ENCODE measurements at regions not wholly inside any gene's neighbourhood (a gene's known extent, or its start where the extent isn't known, plus 50 kb on each side); places are given as distances from the start of the nearest gene placed in this dataset.

DNA sequence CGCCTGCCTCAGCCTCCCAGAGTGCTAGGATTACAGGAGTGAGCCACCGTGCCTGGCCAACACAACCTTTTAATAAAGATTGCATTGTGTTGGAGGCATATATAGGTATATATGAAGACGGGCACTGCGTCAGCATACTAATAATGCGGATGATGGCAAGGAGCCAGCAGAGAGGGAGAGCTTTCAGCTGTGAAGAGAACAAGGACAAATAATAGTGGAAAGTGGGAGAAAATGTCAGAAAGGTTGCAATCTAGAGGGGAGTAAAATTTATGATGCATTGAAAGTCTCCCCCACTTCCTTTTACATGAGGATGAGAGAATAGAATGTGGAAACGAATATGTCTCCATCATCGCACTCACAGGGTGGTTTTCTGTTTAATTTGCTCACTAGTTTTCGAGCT is 170.5 kb upstream of the TBL1XR1 start:
- DNase-seq, result no peak
- H3K27me3 ChIP-seq (ENCODE audit: control insufficient read depth in 3 of 3, insufficient read depth in 3 of 3, low read length in 3 of 3), result no peaks in the 10 kb centered on the region
- 90 to 93% (median 92%) methylated on average over 8 of the region's 8 CpGs for WGBS, 3 donors

DNA sequence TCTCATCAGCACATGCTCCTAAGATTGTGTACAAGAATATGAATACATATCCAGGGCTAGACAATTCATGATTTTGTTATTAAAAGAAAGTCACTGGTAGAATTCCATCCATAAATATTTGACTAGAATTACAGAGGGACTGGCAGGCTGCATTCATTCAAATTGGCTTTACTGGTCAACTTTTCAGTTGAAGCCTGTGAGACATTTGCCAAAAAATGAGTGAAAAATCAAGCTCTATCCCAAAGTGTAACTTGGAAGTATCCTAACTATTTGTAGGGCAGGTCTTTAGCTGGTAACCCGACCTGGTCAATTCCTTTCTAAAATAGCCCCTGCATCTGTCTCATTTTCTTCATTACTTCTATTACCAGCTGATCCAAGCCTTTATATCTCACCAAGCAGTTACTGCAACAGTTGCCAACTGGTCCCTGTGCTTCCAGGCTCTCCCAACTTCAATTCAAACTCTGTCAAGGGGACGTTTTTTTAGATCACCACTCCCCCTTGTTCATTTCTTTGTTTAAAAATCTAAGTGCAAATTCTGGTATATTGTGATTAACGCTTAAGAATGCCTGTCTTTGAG is 173.1 kb upstream of the TBL1XR1 start:
- DNase-seq (no peak), FAIRE-seq (no peak)
- 79 to 80% (median 80%) methylated on average over 3 of the region's 3 CpGs for WGBS, 3 donors
- Histone ChIP-seq H3K36me3 (ENCODE audit: control insufficient read depth in 3 of 3, insufficient read depth in 2 of 3, low read depth in 1 of 3, low read length in 3 of 3) (no peaks in the 10 kb centered on the region), H3K27ac (ENCODE audit: low read depth in 1 of 3, low read length in 2 of 3) (no peak overlapping the region), H3K27me3 (ENCODE audit: control insufficient read depth in 3 of 3, insufficient read depth in 3 of 3, low read length in 3 of 3) (no peaks in the 10 kb centered on the region), H3K4me3 (ENCODE audit: low read depth in 1 of 3, low read length in 3 of 3) (no peak overlapping the region), H3K4me1 (ENCODE audit: control insufficient read depth in 3 of 3, insufficient read depth in 2 of 3, low read depth in 1 of 3, low read length in 2 of 3) (no peaks in the 10 kb centered on the region), H3K9me3 (ENCODE audit: control insufficient read depth in 2 of 2, insufficient read depth in 1 of 2, low read depth in 1 of 2, low read length in 1 of 2) (no peaks in the 10 kb centered on the region)

More for the DNA sequence above, 170.5 kb upstream of the TBL1XR1 start:
- FAIRE-seq, result no peak
- Histone ChIP-seq H3K4me1 (ENCODE audit: control insufficient read depth in 3 of 3, insufficient read depth in 2 of 3, low read depth in 1 of 3, low read length in 2 of 3) (peaks cover 0 to 2% (median 2%) of the 10 kb centered on the region in 3 donors), H3K9me3 (ENCODE audit: control insufficient read depth in 2 of 2, insufficient read depth in 1 of 2, low read depth in 1 of 2, low read length in 1 of 2) (no peaks in the 10 kb centered on the region), H3K36me3 (ENCODE audit: control insufficient read depth in 3 of 3, insufficient read depth in 2 of 3, low read depth in 1 of 3, low read length in 3 of 3) (no peaks in the 10 kb centered on the region), H3K27ac (ENCODE audit: low read depth in 1 of 3, low read length in 2 of 3) (no peak overlapping the region), H3K4me3 (ENCODE audit: low read depth in 1 of 3, low read length in 3 of 3) (no peak overlapping the region)

DNA sequence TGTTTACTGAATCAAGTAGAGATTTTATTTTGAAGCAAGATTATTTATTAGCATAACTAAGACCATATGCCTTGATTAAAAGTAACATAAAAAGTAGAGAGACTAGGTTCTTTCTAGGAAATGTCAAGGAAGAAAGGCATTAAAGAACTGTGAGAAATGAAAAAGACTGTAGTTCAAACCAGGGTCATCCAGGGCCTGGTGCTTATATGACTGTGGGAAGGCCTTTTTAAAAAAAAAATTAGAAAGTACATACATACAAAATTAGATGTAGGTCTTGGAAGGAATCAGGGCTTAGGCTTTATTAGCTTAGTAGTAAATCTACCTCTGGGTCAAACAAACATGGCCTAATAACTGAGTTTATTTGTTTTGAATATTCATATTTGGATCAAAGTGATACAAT is 173.9 kb upstream of the TBL1XR1 start:
- Histone ChIP-seq H3K9me3 (ENCODE audit: control insufficient read depth in 2 of 2, insufficient read depth in 1 of 2, low read depth in 1 of 2, low read length in 1 of 2) (no peaks in the 10 kb centered on the region), H3K4me1 (ENCODE audit: control insufficient read depth in 3 of 3, insufficient read depth in 2 of 3, low read depth in 1 of 3, low read length in 2 of 3) (no peaks in the 10 kb centered on the region), H3K27me3 (ENCODE audit: control insufficient read depth in 3 of 3, insufficient read depth in 3 of 3, low read length in 3 of 3) (no peaks in the 10 kb centered on the region), H3K4me3 (ENCODE audit: low read depth in 1 of 3, low read length in 3 of 3) (no peak overlapping the region), H3K27ac (ENCODE audit: low read depth in 1 of 3, low read length in 2 of 3) (no peak overlapping the region), H3K36me3 (ENCODE audit: control insufficient read depth in 3 of 3, insufficient read depth in 2 of 3, low read depth in 1 of 3, low read length in 3 of 3) (no peaks in the 10 kb centered on the region)
- FAIRE-seq (no peak), DNase-seq (no peak)

DNA sequence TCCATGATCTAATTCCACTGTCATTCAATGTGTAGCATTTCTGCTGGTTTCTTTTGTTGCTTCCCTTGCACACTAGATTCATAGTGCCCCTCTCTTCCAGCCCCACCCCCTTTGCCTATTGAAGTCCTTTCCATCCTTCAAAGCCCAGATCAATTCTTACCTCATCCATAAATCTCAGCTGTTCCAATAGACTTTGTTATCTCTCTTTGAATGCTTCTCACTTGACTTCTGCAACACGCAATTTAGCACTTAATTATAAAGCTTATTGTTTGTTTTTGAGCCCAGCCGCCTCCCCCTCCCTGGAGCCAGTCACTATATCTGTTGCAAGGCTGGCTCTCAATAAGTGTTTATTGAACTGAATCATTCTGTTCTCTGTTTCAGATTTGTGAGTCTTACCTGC is 174.6 kb upstream of the TBL1XR1 start:
- DNase-seq, result no peak
- Histone ChIP-seq H3K4me1 (ENCODE audit: control insufficient read depth in 3 of 3, insufficient read depth in 2 of 3, low read depth in 1 of 3, low read length in 2 of 3) (no peaks in the 10 kb centered on the region), H3K27ac (ENCODE audit: low read depth in 1 of 3, low read length in 2 of 3) (no peak overlapping the region), H3K27me3 (ENCODE audit: control insufficient read depth in 3 of 3, insufficient read depth in 3 of 3, low read length in 3 of 3) (no peaks in the 10 kb centered on the region), H3K4me3 (ENCODE audit: low read depth in 1 of 3, low read length in 3 of 3) (no peak overlapping the region), H3K9me3 (ENCODE audit: control insufficient read depth in 2 of 2, insufficient read depth in 1 of 2, low read depth in 1 of 2, low read length in 1 of 2) (no peaks in the 10 kb centered on the region), H3K36me3 (ENCODE audit: control insufficient read depth in 3 of 3, insufficient read depth in 2 of 3, low read depth in 1 of 3, low read length in 3 of 3) (no peaks in the 10 kb centered on the region)
- FAIRE-seq, result no peak
- 23 to 67% (median 35%) methylated on average over 2 of the region's 2 CpGs for WGBS, 3 donors

DNA sequence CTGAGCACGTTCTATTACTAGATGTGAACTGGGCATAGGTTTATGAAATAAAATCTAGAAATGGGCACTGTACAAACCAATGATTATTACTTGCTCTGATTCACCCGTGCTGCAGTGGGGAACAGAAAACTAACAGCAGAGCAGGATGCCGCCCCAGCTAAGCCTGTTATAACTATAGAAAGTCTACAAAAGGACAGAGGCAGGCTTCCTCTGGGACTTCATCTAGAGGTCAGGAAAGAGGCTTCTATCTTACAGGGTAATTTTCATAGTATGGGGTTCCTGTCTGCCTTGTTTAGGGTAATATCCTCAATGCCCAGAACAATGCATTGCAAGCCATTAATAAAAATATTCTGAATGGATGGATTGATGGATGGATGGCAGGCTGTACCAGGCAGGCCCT is 177.0 kb upstream of the TBL1XR1 start:
- 79 to 91% (median 91%) methylated on average over 3 of the region's 3 CpGs for WGBS, 3 donors
- no peak overlapping the region for H3K4me3 ChIP-seq (ENCODE audit: low read depth in 1 of 3, low read length in 3 of 3)
- H3K9me3 ChIP-seq (ENCODE audit: control insufficient read depth in 2 of 2, insufficient read depth in 1 of 2, low read depth in 1 of 2, low read length in 1 of 2), result no peaks in the 10 kb centered on the region
- H3K27me3 ChIP-seq (ENCODE audit: control insufficient read depth in 3 of 3, insufficient read depth in 3 of 3, low read length in 3 of 3), result no peaks in the 10 kb centered on the region
- DNase-seq (no peak), FAIRE-seq (no peak)
- H3K27ac ChIP-seq (ENCODE audit: low read depth in 1 of 3, low read length in 2 of 3), result no peak overlapping the region
- no peaks in the 10 kb centered on the region for H3K4me1 ChIP-seq (ENCODE audit: control insufficient read depth in 3 of 3, insufficient read depth in 2 of 3, low read depth in 1 of 3, low read length in 2 of 3)
- no peaks in the 10 kb centered on the region for H3K36me3 ChIP-seq (ENCODE audit: control insufficient read depth in 3 of 3, insufficient read depth in 2 of 3, low read depth in 1 of 3, low read length in 3 of 3)

DNA sequence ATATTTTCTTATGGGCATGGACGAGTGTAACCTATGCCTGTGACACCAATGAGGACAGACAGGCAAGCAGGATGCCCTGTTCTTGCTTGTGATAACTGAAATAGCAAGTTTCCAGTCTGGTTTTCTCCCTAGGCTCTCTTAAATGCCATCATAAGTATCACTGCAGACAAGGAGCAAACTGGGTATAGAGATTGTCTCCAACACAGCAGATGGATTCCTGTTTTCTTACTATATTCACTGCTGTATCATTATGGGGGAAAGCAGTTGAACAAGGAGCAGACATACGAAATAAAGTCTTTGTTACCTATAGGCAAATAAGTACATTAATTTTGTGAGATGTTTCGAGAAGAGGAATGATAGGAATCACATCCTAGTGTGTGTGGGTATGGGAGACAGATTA is 178.0 kb upstream of the TBL1XR1 start:
- DNase-seq (no peak), FAIRE-seq (no peak)
- Histone ChIP-seq H3K27ac (ENCODE audit: low read depth in 1 of 3, low read length in 2 of 3) (no peak overlapping the region), H3K4me3 (ENCODE audit: low read depth in 1 of 3, low read length in 3 of 3) (no peak overlapping the region), H3K9me3 (ENCODE audit: control insufficient read depth in 2 of 2, insufficient read depth in 1 of 2, low read depth in 1 of 2, low read length in 1 of 2) (no peaks in the 10 kb centered on the region), H3K4me1 (ENCODE audit: control insufficient read depth in 3 of 3, insufficient read depth in 2 of 3, low read depth in 1 of 3, low read length in 2 of 3) (no peaks in the 10 kb centered on the region), H3K36me3 (ENCODE audit: control insufficient read depth in 3 of 3, insufficient read depth in 2 of 3, low read depth in 1 of 3, low read length in 3 of 3) (no peaks in the 10 kb centered on the region), H3K27me3 (ENCODE audit: control insufficient read depth in 3 of 3, insufficient read depth in 3 of 3, low read length in 3 of 3) (no peaks in the 10 kb centered on the region)
- 88 to 94% (median 93%) methylated on average over 3 of the region's 3 CpGs for WGBS, 3 donors

DNA sequence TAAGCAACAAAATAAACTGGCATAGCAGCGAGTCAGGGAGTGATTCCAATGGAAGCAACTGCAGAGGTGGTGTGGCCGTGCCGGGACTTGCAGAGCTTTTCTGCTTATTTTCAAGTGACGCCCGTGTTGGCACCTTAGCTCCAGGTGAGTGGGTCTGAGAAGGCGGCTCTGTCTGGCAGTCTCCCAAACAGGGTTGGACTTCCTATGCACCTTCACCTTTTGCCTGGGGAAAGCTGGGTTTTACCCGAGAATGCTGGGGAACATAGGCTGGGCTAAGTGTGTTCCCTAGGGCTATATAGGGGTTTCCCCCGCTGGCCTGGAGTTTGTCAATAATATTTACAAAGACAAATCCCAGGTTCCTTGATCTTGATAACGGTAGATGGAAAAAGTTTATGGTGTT is 179.9 kb upstream of the TBL1XR1 start:
- no peak for FAIRE-seq
- Histone ChIP-seq H3K27ac (ENCODE audit: low read depth in 1 of 3, low read length in 2 of 3) (no peak overlapping the region), H3K4me1 (ENCODE audit: control insufficient read depth in 3 of 3, insufficient read depth in 2 of 3, low read depth in 1 of 3, low read length in 2 of 3) (no peaks in the 10 kb centered on the region), H3K9me3 (ENCODE audit: control insufficient read depth in 2 of 2, insufficient read depth in 1 of 2, low read depth in 1 of 2, low read length in 1 of 2) (peaks cover 0 to 3% of the 10 kb centered on the region in 2 donors), H3K36me3 (ENCODE audit: control insufficient read depth in 3 of 3, insufficient read depth in 2 of 3, low read depth in 1 of 3, low read length in 3 of 3) (no peaks in the 10 kb centered on the region), H3K27me3 (ENCODE audit: control insufficient read depth in 3 of 3, insufficient read depth in 3 of 3, low read length in 3 of 3) (no peaks in the 10 kb centered on the region), H3K4me3 (ENCODE audit: low read depth in 1 of 3, low read length in 3 of 3) (no peak overlapping the region)
- WGBS, 3 donors, result 44 to 84% (median 62%) methylated on average over 9 of the region's 9 CpGs
- DNase-seq, result no peak

DNA sequence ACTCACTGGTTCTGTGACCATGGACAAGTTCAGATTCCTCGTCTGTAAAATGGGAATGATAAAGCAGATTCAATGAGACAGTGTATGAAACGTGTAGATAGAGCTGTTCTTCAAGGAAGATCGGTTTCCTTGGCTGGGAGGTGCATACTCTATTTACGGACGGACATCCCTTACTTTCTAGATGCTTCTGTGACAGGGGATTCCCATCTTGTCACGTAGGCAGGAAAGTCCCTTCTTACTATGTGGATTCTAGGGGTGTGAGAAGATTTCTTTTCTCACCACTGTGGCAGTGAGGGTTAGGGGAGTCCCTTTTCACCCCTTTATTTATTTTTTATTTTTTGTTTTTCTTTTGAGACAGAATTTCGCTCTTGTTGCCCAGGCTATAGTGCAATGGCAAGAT is 180.9 kb upstream of the TBL1XR1 start:
- FAIRE-seq, result no peak
- H3K4me3 ChIP-seq (ENCODE audit: low read depth in 1 of 3, low read length in 3 of 3), result no peak overlapping the region
- DNase-seq, result no peak

DNA sequence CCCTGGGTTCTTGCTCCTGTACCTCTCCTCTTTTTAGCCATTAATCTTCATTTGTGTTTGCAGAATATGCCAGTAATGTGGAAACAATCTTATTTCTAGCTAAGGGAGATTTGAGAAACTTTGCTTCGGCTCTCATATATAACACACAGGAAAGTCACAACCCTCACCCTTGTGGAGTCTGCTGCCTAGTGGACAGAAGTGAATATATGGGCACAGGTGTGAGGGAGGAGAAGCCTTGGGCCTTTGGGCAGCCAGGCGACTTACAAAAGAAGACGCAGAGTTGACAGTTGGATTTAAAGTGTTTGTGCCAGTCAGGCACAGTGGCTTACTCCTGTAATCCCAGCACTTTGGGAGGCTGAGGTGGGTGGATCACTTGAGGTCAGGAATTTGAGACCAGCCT is 181.8 kb upstream of the TBL1XR1 start:
- Histone ChIP-seq H3K4me3 (ENCODE audit: low read depth in 1 of 3, low read length in 3 of 3) (no peak overlapping the region), H3K9me3 (ENCODE audit: control insufficient read depth in 2 of 2, insufficient read depth in 1 of 2, low read depth in 1 of 2, low read length in 1 of 2) (peaks cover 0 to 3% of the 10 kb centered on the region in 2 donors), H3K4me1 (ENCODE audit: control insufficient read depth in 3 of 3, insufficient read depth in 2 of 3, low read depth in 1 of 3, low read length in 2 of 3) (no peaks in the 10 kb centered on the region), H3K27ac (ENCODE audit: low read depth in 1 of 3, low read length in 2 of 3) (no peak overlapping the region), H3K36me3 (ENCODE audit: control insufficient read depth in 3 of 3, insufficient read depth in 2 of 3, low read depth in 1 of 3, low read length in 3 of 3) (no peaks in the 10 kb centered on the region), H3K27me3 (ENCODE audit: control insufficient read depth in 3 of 3, insufficient read depth in 3 of 3, low read length in 3 of 3) (no peaks in the 10 kb centered on the region)
- 79 to 88% (median 85%) methylated on average over 3 of the region's 3 CpGs for WGBS, 3 donors
- DNase-seq, result peak in 1 of 2 donors; percentile 27
- no peak for FAIRE-seq

More for the DNA sequence above, 180.9 kb upstream of the TBL1XR1 start:
- H3K4me1 ChIP-seq (ENCODE audit: control insufficient read depth in 3 of 3, insufficient read depth in 2 of 3, low read depth in 1 of 3, low read length in 2 of 3), result no peaks in the 10 kb centered on the region
- peaks cover 0 to 3% of the 10 kb centered on the region in 2 donors for H3K9me3 ChIP-seq (ENCODE audit: control insufficient read depth in 2 of 2, insufficient read depth in 1 of 2, low read depth in 1 of 2, low read length in 1 of 2)
- H3K27ac ChIP-seq (ENCODE audit: low read depth in 1 of 3, low read length in 2 of 3), result no peak overlapping the region
- WGBS, 3 donors, result 81 to 93% (median 82%) methylated on average over 7 of the region's 7 CpGs
- no peaks in the 10 kb centered on the region for H3K27me3 ChIP-seq (ENCODE audit: control insufficient read depth in 3 of 3, insufficient read depth in 3 of 3, low read length in 3 of 3)
- H3K36me3 ChIP-seq (ENCODE audit: control insufficient read depth in 3 of 3, insufficient read depth in 2 of 3, low read depth in 1 of 3, low read length in 3 of 3), result no peaks in the 10 kb centered on the region

All from small intestine (tissue), 7 donors.